ENCODE measurements at regions not wholly inside any gene's neighbourhood (a gene's known extent, or its start where the extent isn't known, plus 50 kb on each side); places are given as distances from the start of the nearest gene placed in this dataset.

DNA sequence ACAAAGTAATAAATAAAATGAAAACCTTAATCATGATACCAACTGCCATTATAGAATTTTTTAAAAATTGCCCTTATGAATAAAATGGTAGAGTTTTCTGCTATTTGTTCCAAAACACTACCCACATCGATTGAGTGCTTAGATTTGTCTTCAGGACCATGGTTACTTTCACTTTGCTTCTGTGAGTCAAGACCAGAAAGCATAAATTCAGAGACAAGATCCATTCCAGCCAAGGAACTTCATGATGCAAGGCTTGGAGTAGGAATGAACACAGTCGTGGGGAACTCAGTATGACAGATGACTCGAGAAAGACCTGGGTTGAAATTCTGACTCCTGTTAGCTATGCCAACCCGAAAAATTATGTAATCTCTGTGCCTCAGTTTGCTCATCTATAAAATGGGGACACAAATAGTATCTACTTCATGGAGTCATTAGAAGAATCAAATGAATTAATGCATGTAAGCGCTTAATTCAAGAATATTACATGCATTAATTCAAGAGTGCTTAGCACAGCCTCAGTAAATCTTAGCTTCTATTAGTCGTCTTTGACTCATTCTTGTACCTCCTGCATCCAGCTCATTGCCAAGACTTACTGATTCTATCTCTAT is 72.5 kb upstream of the MYLIP start:
- TF ChIP-seq MAFK (IDR thresholded peaks at IDR 0.05; ENCODE audit: partially characterized antibody) (no peak), POLR2A (IDR thresholded peaks at IDR 0.05; ENCODE audit: low read length) (no peak)
- TF ChIP-seq, protein P1, sequence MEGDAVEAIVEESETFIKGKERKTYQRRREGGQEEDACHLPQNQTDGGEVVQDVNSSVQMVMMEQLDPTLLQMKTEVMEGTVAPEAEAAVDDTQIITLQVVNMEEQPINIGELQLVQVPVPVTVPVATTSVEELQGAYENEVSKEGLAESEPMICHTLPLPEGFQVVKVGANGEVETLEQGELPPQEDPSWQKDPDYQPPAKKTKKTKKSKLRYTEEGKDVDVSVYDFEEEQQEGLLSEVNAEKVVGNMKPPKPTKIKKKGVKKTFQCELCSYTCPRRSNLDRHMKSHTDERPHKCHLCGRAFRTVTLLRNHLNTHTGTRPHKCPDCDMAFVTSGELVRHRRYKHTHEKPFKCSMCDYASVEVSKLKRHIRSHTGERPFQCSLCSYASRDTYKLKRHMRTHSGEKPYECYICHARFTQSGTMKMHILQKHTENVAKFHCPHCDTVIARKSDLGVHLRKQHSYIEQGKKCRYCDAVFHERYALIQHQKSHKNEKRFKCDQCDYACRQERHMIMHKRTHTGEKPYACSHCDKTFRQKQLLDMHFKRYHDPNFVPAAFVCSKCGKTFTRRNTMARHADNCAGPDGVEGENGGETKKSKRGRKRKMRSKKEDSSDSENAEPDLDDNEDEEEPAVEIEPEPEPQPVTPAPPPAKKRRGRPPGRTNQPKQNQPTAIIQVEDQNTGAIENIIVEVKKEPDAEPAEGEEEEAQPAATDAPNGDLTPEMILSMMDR (IDR thresholded peaks at IDR 0.05), result no peak

All from A549 (cell line).